Retinal pigment epithelial cell (primary cell): ENCODE measurements at regions not wholly inside any gene's neighbourhood (a gene's known extent, or its start where the extent isn't known, plus 50 kb on each side); places are given as distances from the start of the nearest gene placed in this dataset.

ENCODE experiments used
- DNase-seq: peaks from one replicate; pipeline ENCODE4 v3.0.0-alpha.2; 2010; ENCODE audit warnings: low read depth
- H3K4me3 ChIP-seq: 2 replicates; pipeline ENCODE4 v1.5.1; 2011; ENCODE audit warnings: mild to moderate bottlenecking, low read length, control low read depth, moderate library complexity
- TF ChIP-seq, protein P1 (sequence below): conservative IDR thresholded peaks from 2 replicates; pipeline ENCODE4 v1.5.1; 2011; ENCODE audit warnings: low read depth, low read length, control low read depth, inconsistent platforms

DNA sequence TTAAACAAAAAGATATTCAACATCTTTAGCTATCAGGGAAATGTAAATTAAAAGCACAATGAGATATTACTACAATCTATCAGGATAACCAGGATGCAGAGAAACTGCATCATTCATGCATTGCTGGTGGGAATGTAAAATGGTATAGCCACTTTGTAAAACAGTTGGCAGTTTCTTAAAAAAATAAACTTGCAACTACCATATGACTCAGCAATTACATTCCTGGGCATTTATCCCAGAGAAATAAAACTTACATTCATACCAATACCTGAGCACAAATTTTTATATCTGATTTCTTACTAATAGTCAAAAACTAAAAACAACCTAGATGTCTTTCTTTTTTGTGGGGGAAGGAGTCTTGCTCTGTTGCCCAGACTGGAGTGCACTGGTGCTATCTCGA, 190.3 kb upstream of the TAB2 start:
- DNase-seq, result peak; percentile 20
- no peak overlapping the region for H3K4me3 ChIP-seq

DNA sequence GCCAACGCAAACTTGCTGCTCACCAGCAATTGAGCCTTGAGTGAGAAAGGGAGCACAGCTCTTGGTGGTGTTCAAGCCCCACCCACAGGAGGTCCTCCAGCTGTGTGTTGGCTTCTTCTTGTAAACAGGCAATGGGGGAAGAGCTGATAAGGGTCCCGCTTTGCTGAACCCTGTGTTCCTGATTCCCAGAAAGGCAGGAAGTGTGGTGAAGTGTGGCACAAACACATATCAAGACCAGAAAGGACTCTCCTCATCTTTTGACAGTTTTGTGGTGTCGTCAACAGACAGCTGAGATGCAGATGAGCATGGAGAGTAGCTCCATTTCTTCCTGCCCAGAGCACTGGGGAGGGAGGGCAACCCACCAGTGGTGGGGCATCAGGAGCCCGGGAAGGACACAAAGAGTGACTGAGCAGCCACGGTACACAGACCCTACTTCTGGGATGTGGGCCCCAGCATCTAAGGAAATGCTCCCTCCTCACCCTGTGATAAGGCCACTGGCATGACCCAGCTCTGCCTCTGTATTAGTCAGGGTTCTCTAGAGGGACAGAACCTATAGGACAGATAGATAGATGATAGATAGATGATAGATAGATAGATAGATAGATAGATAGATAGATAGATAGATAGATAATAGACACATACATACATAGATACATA, 188.9 kb upstream of the TAB2 start:
- no peak overlapping the region for H3K4me3 ChIP-seq
- DNase-seq, result no peak
- TF ChIP-seq, protein P1, sequence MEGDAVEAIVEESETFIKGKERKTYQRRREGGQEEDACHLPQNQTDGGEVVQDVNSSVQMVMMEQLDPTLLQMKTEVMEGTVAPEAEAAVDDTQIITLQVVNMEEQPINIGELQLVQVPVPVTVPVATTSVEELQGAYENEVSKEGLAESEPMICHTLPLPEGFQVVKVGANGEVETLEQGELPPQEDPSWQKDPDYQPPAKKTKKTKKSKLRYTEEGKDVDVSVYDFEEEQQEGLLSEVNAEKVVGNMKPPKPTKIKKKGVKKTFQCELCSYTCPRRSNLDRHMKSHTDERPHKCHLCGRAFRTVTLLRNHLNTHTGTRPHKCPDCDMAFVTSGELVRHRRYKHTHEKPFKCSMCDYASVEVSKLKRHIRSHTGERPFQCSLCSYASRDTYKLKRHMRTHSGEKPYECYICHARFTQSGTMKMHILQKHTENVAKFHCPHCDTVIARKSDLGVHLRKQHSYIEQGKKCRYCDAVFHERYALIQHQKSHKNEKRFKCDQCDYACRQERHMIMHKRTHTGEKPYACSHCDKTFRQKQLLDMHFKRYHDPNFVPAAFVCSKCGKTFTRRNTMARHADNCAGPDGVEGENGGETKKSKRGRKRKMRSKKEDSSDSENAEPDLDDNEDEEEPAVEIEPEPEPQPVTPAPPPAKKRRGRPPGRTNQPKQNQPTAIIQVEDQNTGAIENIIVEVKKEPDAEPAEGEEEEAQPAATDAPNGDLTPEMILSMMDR, result no peak

More for the DNA sequence above, 190.3 kb upstream of the TAB2 start:
- TF ChIP-seq, protein P1, result no peak

DNA sequence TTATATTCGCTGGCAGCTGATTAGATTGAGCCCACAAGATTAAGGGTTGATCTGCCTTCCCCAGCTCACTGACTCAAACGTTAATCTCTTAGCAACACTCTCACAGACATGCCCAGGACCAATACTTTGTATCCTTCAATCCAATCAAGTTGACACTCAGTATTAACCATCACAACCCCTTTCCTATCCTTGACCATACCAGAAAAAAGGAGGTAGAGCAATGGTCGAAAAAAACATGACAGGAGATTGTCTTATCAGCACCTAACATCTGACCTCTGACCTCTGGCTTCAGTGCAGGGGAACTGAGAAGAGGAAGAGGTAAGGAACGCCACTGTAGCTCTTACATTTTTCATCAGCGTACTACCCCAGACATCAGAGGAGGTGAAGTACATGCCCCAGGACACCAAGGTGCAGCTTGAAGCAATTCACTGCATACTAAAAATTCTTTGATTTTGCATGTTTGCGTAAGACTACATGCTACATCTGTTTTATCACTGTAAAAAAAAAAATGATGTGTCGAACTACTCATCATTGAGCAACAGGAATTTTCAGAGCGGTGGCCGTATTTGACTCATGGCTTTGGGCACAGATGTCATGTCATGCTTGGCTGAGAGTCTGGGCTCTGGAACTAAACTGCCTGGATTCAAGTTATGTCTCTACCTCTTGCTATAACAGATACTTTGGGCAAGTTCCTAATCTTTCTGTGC, 188.0 kb upstream of the TAB2 start:
- DNase-seq, result no peak
- TF ChIP-seq, protein P1, result no peak
- no peak overlapping the region for H3K4me3 ChIP-seq

DNA sequence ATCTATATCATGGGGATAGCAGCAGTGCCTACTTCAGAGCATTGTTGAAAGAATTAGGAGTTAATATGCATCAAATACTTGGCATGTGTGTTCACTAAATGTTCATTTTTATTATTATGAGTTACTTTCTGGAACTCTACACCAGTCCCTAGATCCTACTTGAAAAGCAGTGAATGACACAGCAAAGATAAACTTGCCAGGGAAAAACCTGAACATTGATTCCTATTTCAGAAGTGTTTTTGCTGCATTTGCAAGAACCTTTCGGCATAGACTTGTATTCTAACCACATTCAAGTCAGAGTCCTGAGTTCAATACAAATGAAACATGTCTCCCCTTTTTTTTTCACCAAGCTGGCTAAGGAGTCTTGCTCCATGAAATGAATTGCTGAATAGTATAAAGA, 187.4 kb upstream of the TAB2 start:
- no peak for DNase-seq
- TF ChIP-seq, protein P1, result no peak
- H3K4me3 ChIP-seq, result no peak overlapping the region

DNA sequence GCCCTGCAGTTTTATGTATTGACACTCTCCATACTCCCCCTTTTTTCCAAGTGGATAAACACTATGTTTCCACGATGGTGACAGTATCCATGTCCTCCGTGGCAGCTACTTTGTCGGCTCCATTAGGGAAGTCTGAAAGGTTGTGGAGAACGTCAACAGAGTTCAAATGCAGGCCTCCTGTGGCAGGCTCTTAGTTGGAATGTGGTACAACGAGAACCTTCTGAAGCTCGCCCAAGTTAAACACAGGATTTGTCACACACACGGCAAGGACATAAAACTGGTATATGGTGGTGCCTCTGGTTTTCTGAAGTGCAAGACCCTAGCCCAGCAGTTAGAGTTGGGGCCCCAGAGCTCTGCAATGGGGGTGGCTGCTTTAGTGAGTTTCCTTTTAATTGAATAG, 187.0 kb upstream of the TAB2 start:
- no peak for DNase-seq
- H3K4me3 ChIP-seq, result no peak overlapping the region
- TF ChIP-seq, protein P1, result no peak

DNA sequence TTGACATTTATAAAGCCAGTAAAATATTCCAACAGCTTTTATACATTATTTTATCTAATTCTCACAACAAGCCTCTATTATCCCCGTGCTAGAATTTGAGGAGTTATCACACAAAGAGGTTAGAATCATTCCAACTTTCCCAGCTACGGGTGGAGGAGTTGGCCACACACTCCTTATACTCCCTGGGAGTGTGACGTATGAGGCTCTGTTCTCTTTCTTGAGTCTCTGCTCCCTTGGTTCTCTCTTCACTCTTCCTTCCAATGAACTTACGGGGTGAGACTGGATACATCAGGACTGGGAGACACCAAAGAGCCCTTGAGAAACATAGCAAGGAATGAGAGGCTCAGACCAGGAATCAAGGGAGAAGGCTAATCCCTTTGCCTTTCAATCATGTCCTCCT, 185.6 kb upstream of the TAB2 start:
- no peak overlapping the region for H3K4me3 ChIP-seq
- no peak for DNase-seq
- TF ChIP-seq, protein P1, result no peak

DNA sequence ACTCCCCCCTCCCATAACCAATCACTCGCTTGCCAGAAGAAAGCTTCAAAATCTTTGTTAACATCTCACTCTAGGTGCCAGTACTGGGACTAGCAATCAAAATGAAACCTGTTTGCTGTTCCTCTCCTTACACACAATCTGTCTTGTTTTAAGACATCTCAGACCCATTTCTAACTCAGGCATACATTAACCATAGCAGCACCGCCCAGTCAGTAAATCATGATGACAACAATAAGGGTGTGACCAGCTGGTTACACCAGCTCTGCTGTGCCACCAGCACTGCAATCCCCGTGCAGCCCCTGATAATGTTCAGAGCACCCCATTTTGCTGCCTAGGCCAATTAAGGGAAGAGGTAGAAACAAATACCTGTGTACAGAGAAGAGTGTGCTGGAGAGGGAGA, 185.2 kb upstream of the TAB2 start:
- TF ChIP-seq, protein P1, result no peak
- no peak for DNase-seq
- no peak overlapping the region for H3K4me3 ChIP-seq
